Neural cell (in vitro differentiated cells): ENCODE measurements at regions not wholly inside any gene's neighbourhood (a gene's known extent, or its start where the extent isn't known, plus 50 kb on each side); places are given as distances from the start of the nearest gene placed in this dataset.

Experiments used
- CTCF ChIP-seq: fragments of 450-650 bp; IDR thresholded peaks from 2 replicates; pipeline ENCODE4 v1.5.1; 2014; ENCODE audit warnings: antibody characterized with exemption, mild to moderate bottlenecking, moderate library complexity; ENCODE audit not compliant: poor library complexity, severe bottlenecking
- EZH2 ChIP-seq: fragments of 200-600, 300-800 bp; shearing (Covaris generic), sonication (generic); IDR thresholded peaks from 2 replicates; pipeline ENCODE4 v1.6.1; 2014; ENCODE audit warnings: antibody characterized with exemption, low read length, borderline replicate concordance, mild to moderate bottlenecking; ENCODE audit not compliant: insufficient read depth, poor library complexity, severe bottlenecking
- POLR2AphosphoS5 ChIP-seq: IDR thresholded peaks from 2 replicates; pipeline ENCODE4 v1.6.1; 2012

DNA sequence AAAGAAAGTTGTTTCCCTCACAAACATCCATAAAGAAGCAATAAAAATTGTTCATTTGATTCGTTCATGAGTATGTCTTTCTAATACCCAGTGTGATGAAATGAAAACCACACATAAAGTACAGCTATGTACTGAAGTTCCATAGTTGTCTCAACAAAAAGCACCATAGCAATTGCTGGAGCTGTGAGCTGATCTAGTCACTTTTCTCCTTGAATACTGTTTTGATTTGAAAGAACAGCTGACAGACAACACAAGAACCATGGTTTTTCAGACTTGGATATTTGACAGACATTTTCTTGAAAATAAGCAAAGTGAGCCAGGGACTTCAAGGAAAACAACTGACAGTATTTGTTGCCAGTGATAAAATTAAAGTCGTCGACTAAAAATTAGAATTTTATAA, 237.1 kb upstream of the PLD5 start:
- no peak for TF ChIP-seq POLR2AphosphoS5
- TF ChIP-seq CTCF: no peak
- no peak for TF ChIP-seq EZH2
